DOHH2 (cell line): ENCODE measurements at regions not wholly inside any gene's neighbourhood (a gene's known extent, or its start where the extent isn't known, plus 50 kb on each side); places are given as distances from the start of the nearest gene placed in this dataset.

Source experiments
- EZH2phosphoT487 ChIP-seq: fragments of 200-600 bp; sonication (generic); IDR thresholded peaks from 2 replicates; pipeline ENCODE4 v1.6.1; 2017; ENCODE audit warnings: borderline replicate concordance, mild to moderate bottlenecking, antibody characterized with exemption, low read length, moderate library complexity, mixed read lengths
- TF ChIP-seq, protein P1 (sequence below): fragments of 200-600 bp; sonication (generic); IDR thresholded peaks from one replicate; pipeline ENCODE4 v1.5.1; 2014; ENCODE audit warnings: antibody characterized with exemption, mild to moderate bottlenecking, low read depth, low read length; ENCODE audit not compliant: poor library complexity, severe bottlenecking

- TF ChIP-seq, protein P1, sequence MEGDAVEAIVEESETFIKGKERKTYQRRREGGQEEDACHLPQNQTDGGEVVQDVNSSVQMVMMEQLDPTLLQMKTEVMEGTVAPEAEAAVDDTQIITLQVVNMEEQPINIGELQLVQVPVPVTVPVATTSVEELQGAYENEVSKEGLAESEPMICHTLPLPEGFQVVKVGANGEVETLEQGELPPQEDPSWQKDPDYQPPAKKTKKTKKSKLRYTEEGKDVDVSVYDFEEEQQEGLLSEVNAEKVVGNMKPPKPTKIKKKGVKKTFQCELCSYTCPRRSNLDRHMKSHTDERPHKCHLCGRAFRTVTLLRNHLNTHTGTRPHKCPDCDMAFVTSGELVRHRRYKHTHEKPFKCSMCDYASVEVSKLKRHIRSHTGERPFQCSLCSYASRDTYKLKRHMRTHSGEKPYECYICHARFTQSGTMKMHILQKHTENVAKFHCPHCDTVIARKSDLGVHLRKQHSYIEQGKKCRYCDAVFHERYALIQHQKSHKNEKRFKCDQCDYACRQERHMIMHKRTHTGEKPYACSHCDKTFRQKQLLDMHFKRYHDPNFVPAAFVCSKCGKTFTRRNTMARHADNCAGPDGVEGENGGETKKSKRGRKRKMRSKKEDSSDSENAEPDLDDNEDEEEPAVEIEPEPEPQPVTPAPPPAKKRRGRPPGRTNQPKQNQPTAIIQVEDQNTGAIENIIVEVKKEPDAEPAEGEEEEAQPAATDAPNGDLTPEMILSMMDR, result no peak
- no peak for TF ChIP-seq EZH2phosphoT487
These were observed 213.8 kb upstream of the ZFP64 start for GRCh38 chr20:52405417-52405816.
